WTC11 (cell line): ENCODE measurements at regions not wholly inside any gene's neighbourhood (a gene's known extent, or its start where the extent isn't known, plus 50 kb on each side); places are given as distances from the start of the nearest gene placed in this dataset.

Source experiments
- ATAC-seq: fragments of 200-7000 bp; cut with Tn5 transposase; 2 replicates; pipeline ENCODE4 v1.10.0; 2021; ENCODE audit warnings: mild to moderate bottlenecking, moderate library complexity
- CTCF ChIA-PET: fragments of 300-600 bp; sonication (Branson Sonifier 250); formaldehyde crosslinking; loops from one replicate; lab custom pipeline; 2021; ENCODE audit warnings: antibody characterized with exemption; lab: Charles Lee
- POLR2A ChIA-PET: fragments of 350-600 bp; sonication (Branson Sonifier 250); formaldehyde crosslinking; loops from one replicate; lab custom pipeline; 2021; ENCODE audit warnings: antibody characterized with exemption; lab: Charles Lee
- DNase-seq: peaks from one replicate; pipeline ENCODE4 v3.0.0; 2021; ENCODE audit warnings: low spot score
- H3K27ac Mint-ChIP-seq: 2 replicates; pipeline ENCODE4 v1.8.0; 2021; ENCODE audit warnings: mixed read lengths
- H3K27me3 Mint-ChIP-seq: 2 replicates; pipeline ENCODE4 v1.8.0; 2021; ENCODE audit warnings: low read depth, mild to moderate bottlenecking, moderate library complexity, mixed read lengths
- H3K36me3 Mint-ChIP-seq: 2 replicates; pipeline ENCODE4 v1.8.0; 2021; ENCODE audit warnings: mixed read lengths
- H3K4me1 Mint-ChIP-seq: 2 replicates; pipeline ENCODE4 v1.8.0; 2022; ENCODE audit warnings: mixed read lengths
- H3K4me3 Mint-ChIP-seq: 2 replicates; pipeline ENCODE4 v1.8.0; 2021; ENCODE audit warnings: mild to moderate bottlenecking, moderate library complexity, mixed read lengths
- H3K9me3 Mint-ChIP-seq: 2 replicates; pipeline ENCODE4 v1.8.0; 2021; ENCODE audit warnings: mixed read lengths
- CBFB ChIP-seq: sonication (generic); formaldehyde crosslinking; IDR thresholded peaks from 2 replicates; pipeline ENCODE4 v1.8.1; 2022; ENCODE audit warnings: mild to moderate bottlenecking, low read depth, missing genetic modification reagents
- FOXJ3 ChIP-seq: sonication (generic); formaldehyde crosslinking; IDR thresholded peaks from 2 replicates; pipeline ENCODE4 v1.9.0; 2021; ENCODE audit warnings: missing genetic modification reagents, mild to moderate bottlenecking, borderline replicate concordance
- GABPB1 ChIP-seq: sonication (generic); formaldehyde crosslinking; IDR thresholded peaks from 2 replicates; pipeline ENCODE4 v1.8.1; 2023; ENCODE audit warnings: mild to moderate bottlenecking, missing genetic modification reagents
- HMGA2 ChIP-seq: fragments of 250-450 bp; sonication (Bioruptor Pico); IDR thresholded peaks from 2 replicates; pipeline ENCODE4 v1.4.0; 2021; ENCODE audit warnings: mild to moderate bottlenecking, moderate library complexity
- JUN ChIP-seq: sonication (generic); formaldehyde crosslinking; IDR thresholded peaks from 2 replicates; pipeline ENCODE4 v1.8.0; 2023; ENCODE audit warnings: mild to moderate bottlenecking, missing genetic modification reagents
- SP1 ChIP-seq: sonication (generic); formaldehyde crosslinking; conservative IDR thresholded peaks from 2 replicates; pipeline ENCODE4 v1.8.1; 2022; ENCODE audit warnings: missing genetic modification reagents
- TCF7 ChIP-seq: sonication (generic); formaldehyde crosslinking; IDR thresholded peaks from 2 replicates; pipeline ENCODE4 v1.8.0; 2022; ENCODE audit warnings: mild to moderate bottlenecking, low read depth, missing genetic modification reagents, moderate library complexity
- TEAD4 ChIP-seq: sonication (generic); formaldehyde crosslinking; IDR thresholded peaks from 2 replicates; pipeline ENCODE4 v1.8.0; 2022; ENCODE audit warnings: mild to moderate bottlenecking, missing genetic modification reagents
- TP53 ChIP-seq: sonication (generic); formaldehyde crosslinking; IDR thresholded peaks from 2 replicates; pipeline ENCODE4 v1.8.1; 2023; ENCODE audit warnings: mild to moderate bottlenecking, missing genetic modification reagents
- ZNF138 ChIP-seq: sonication (generic); formaldehyde crosslinking; conservative IDR thresholded peaks from 2 replicates; pipeline ENCODE4 v1.8.1; 2022; ENCODE audit warnings: mild to moderate bottlenecking, moderate library complexity, missing genetic modification reagents
- ZNF232 ChIP-seq: sonication (generic); formaldehyde crosslinking; IDR thresholded peaks from 2 replicates; pipeline ENCODE4 v1.8.0; 2022; ENCODE audit warnings: mild to moderate bottlenecking, missing genetic modification reagents
- ZNF317 ChIP-seq: sonication (generic); formaldehyde crosslinking; IDR thresholded peaks from 2 replicates; pipeline ENCODE4 v1.8.1; 2023; ENCODE audit warnings: low read depth, mild to moderate bottlenecking, moderate library complexity, missing genetic modification reagents, borderline replicate concordance
- ZNF671 ChIP-seq: fragments of 250-450 bp; sonication (Bioruptor Pico); IDR thresholded peaks from 2 replicates; pipeline ENCODE4 v1.8.0; 2021; ENCODE audit warnings: mild to moderate bottlenecking
- TF ChIP-seq, protein P1 (sequence below): sonication (generic); formaldehyde crosslinking; IDR thresholded peaks from 2 replicates; pipeline ENCODE4 v1.8.0; 2022; ENCODE audit warnings: missing genetic modification reagents
- TF ChIP-seq, protein P2 (sequence below): sonication (generic); formaldehyde crosslinking; IDR thresholded peaks from 2 replicates; pipeline ENCODE4 v1.8.0; 2023; ENCODE audit warnings: mild to moderate bottlenecking, missing genetic modification reagents
- TF ChIP-seq, protein P3 (sequence below): sonication (generic); formaldehyde crosslinking; IDR thresholded peaks from 2 replicates; pipeline ENCODE4 v1.8.1; 2022; ENCODE audit warnings: missing genetic modification reagents, borderline replicate concordance
- TF ChIP-seq, protein P4 (sequence below): sonication (generic); formaldehyde crosslinking; IDR thresholded peaks from 2 replicates; pipeline ENCODE4 v1.8.0; 2023; ENCODE audit warnings: missing genetic modification reagents, mild to moderate bottlenecking, borderline replicate concordance
- TF ChIP-seq, protein P5 (sequence below): fragments of 250-450 bp; sonication (Bioruptor Pico); conservative IDR thresholded peaks from 2 replicates; pipeline ENCODE4 v1.9.0; 2021; ENCODE audit warnings: mild to moderate bottlenecking
- TF ChIP-seq, protein P6 (sequence below): sonication (generic); formaldehyde crosslinking; IDR thresholded peaks from 2 replicates; pipeline ENCODE4 v1.8.1; 2022; ENCODE audit warnings: low read depth, mild to moderate bottlenecking, moderate library complexity, missing genetic modification reagents, borderline replicate concordance
- TF ChIP-seq, protein P7 (sequence below): sonication (generic); formaldehyde crosslinking; IDR thresholded peaks from 2 replicates; pipeline ENCODE4 v1.8.0; 2022; ENCODE audit warnings: mild to moderate bottlenecking, missing genetic modification reagents

DNA sequence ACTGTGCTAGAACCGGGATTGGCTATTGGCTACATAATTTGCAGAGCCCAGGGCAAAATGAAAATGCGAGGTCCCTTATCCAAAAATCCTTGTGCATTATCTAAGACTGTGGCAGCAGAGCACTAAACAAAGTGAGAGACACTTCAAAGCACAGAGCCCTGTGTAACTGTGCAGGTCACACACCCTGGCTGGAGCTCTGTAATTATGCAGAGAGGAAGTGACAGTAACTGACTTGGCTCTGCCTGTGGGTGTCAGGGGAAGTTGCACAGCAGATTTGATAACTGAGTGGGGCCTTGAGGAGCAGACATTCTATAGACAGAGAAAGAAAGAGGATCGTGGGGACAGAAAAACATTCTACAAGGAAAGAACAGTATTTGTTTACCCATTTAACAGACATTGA, 173.5 kb upstream of the FMR1 start:
- POLR2A ChIA-PET, result no interaction called here

DNA sequence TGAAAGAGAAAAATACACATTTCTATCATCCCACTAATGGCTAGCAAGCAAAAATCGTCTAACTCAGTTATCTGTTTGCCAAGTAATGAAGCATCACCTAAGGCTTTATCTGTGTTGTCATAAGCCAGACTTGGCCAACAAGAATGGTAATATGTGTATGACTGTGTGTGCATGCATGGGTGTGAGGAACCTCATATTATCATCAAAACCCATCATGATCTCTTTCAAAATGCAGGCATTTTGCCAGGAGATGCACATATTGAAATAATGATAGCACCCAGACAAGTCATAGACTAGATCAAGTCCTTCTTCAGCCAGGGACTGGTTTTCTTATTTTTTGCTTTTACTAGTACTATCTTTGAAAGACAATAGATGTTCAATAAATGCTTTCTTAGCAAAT, 172.5 kb upstream of the FMR1 start:
- Mint-ChIP-seq H3K9me3 (peaks cover 57% of the 10 kb centered on the region), H3K4me1 (no peaks in the 10 kb centered on the region), H3K27ac (no peak overlapping the region), H3K4me3 (no peak overlapping the region), H3K27me3 (no peaks in the 10 kb centered on the region; the same call in none of the 2 replicates), H3K36me3 (peaks cover 41% of the 10 kb centered on the region)
- ATAC-seq (no peak), DNase-seq (no peak)
- CTCF ChIA-PET, result no interaction called here
- POLR2A ChIA-PET, result no interaction called here
- no peak for TF ChIP-seq SP1 (CRISPR knock-in tag)
- TF ChIP-seq, protein P1, sequence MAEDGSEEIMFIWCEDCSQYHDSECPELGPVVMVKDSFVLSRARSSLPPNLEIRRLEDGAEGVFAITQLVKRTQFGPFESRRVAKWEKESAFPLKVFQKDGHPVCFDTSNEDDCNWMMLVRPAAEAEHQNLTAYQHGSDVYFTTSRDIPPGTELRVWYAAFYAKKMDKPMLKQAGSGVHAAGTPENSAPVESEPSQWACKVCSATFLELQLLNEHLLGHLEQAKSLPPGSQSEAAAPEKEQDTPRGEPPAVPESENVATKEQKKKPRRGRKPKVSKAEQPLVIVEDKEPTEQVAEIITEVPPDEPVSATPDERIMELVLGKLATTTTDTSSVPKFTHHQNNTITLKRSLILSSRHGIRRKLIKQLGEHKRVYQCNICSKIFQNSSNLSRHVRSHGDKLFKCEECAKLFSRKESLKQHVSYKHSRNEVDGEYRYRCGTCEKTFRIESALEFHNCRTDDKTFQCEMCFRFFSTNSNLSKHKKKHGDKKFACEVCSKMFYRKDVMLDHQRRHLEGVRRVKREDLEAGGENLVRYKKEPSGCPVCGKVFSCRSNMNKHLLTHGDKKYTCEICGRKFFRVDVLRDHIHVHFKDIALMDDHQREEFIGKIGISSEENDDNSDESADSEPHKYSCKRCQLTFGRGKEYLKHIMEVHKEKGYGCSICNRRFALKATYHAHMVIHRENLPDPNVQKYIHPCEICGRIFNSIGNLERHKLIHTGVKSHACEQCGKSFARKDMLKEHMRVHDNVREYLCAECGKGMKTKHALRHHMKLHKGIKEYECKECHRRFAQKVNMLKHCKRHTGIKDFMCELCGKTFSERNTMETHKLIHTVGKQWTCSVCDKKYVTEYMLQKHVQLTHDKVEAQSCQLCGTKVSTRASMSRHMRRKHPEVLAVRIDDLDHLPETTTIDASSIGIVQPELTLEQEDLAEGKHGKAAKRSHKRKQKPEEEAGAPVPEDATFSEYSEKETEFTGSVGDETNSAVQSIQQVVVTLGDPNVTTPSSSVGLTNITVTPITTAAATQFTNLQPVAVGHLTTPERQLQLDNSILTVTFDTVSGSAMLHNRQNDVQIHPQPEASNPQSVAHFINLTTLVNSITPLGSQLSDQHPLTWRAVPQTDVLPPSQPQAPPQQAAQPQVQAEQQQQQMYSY (CRISPR knock-in tag), result no peak
- TF ChIP-seq, protein P2, sequence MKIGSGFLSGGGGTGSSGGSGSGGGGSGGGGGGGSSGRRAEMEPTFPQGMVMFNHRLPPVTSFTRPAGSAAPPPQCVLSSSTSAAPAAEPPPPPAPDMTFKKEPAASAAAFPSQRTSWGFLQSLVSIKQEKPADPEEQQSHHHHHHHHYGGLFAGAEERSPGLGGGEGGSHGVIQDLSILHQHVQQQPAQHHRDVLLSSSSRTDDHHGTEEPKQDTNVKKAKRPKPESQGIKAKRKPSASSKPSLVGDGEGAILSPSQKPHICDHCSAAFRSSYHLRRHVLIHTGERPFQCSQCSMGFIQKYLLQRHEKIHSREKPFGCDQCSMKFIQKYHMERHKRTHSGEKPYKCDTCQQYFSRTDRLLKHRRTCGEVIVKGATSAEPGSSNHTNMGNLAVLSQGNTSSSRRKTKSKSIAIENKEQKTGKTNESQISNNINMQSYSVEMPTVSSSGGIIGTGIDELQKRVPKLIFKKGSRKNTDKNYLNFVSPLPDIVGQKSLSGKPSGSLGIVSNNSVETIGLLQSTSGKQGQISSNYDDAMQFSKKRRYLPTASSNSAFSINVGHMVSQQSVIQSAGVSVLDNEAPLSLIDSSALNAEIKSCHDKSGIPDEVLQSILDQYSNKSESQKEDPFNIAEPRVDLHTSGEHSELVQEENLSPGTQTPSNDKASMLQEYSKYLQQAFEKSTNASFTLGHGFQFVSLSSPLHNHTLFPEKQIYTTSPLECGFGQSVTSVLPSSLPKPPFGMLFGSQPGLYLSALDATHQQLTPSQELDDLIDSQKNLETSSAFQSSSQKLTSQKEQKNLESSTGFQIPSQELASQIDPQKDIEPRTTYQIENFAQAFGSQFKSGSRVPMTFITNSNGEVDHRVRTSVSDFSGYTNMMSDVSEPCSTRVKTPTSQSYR (CRISPR knock-in tag), result no peak
- TF ChIP-seq ZNF671 (CRISPR knock-in tag), result no peak
- no peak for TF ChIP-seq HMGA2 (CRISPR knock-in tag)
- TF ChIP-seq CBFB (CRISPR knock-in tag), result no peak

More for the DNA sequence above, 173.5 kb upstream of the FMR1 start:
- DNase-seq, result no peak
- Mint-ChIP-seq H3K4me1 (no peaks in the 10 kb centered on the region), H3K9me3 (peaks cover 54% of the 10 kb centered on the region), H3K27me3 (no peaks in the 10 kb centered on the region; the same call in none of the 2 replicates), H3K27ac (no peak overlapping the region), H3K4me3 (no peak overlapping the region), H3K36me3 (peaks cover 41% of the 10 kb centered on the region)
- TF ChIP-seq ZNF317 (CRISPR knock-in tag) (no peak), FOXJ3 (CRISPR knock-in tag) (no peak), ZNF138 (CRISPR knock-in tag) (no peak), TP53 (CRISPR knock-in tag) (no peak), TCF7 (CRISPR knock-in tag) (no peak), JUN (CRISPR knock-in tag) (no peak), ZNF671 (CRISPR knock-in tag) (no peak), ZNF232 (no peak), GABPB1 (CRISPR knock-in tag) (no peak), TEAD4 (no peak)
- TF ChIP-seq, protein P3, sequence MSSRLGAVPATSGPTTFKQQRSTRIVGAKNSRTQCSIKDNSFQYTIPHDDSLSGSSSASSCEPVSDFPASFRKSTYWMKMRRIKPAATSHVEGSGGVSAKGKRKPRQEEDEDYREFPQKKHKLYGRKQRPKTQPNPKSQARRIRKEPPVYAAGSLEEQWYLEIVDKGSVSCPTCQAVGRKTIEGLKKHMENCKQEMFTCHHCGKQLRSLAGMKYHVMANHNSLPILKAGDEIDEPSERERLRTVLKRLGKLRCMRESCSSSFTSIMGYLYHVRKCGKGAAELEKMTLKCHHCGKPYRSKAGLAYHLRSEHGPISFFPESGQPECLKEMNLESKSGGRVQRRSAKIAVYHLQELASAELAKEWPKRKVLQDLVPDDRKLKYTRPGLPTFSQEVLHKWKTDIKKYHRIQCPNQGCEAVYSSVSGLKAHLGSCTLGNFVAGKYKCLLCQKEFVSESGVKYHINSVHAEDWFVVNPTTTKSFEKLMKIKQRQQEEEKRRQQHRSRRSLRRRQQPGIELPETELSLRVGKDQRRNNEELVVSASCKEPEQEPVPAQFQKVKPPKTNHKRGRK (CRISPR knock-in tag), result no peak
- TF ChIP-seq, protein P4, sequence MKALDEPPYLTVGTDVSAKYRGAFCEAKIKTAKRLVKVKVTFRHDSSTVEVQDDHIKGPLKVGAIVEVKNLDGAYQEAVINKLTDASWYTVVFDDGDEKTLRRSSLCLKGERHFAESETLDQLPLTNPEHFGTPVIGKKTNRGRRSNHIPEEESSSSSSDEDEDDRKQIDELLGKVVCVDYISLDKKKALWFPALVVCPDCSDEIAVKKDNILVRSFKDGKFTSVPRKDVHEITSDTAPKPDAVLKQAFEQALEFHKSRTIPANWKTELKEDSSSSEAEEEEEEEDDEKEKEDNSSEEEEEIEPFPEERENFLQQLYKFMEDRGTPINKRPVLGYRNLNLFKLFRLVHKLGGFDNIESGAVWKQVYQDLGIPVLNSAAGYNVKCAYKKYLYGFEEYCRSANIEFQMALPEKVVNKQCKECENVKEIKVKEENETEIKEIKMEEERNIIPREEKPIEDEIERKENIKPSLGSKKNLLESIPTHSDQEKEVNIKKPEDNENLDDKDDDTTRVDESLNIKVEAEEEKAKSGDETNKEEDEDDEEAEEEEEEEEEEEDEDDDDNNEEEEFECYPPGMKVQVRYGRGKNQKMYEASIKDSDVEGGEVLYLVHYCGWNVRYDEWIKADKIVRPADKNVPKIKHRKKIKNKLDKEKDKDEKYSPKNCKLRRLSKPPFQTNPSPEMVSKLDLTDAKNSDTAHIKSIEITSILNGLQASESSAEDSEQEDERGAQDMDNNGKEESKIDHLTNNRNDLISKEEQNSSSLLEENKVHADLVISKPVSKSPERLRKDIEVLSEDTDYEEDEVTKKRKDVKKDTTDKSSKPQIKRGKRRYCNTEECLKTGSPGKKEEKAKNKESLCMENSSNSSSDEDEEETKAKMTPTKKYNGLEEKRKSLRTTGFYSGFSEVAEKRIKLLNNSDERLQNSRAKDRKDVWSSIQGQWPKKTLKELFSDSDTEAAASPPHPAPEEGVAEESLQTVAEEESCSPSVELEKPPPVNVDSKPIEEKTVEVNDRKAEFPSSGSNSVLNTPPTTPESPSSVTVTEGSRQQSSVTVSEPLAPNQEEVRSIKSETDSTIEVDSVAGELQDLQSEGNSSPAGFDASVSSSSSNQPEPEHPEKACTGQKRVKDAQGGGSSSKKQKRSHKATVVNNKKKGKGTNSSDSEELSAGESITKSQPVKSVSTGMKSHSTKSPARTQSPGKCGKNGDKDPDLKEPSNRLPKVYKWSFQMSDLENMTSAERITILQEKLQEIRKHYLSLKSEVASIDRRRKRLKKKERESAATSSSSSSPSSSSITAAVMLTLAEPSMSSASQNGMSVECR (CRISPR knock-in tag), result no peak
- TF ChIP-seq, protein P5, sequence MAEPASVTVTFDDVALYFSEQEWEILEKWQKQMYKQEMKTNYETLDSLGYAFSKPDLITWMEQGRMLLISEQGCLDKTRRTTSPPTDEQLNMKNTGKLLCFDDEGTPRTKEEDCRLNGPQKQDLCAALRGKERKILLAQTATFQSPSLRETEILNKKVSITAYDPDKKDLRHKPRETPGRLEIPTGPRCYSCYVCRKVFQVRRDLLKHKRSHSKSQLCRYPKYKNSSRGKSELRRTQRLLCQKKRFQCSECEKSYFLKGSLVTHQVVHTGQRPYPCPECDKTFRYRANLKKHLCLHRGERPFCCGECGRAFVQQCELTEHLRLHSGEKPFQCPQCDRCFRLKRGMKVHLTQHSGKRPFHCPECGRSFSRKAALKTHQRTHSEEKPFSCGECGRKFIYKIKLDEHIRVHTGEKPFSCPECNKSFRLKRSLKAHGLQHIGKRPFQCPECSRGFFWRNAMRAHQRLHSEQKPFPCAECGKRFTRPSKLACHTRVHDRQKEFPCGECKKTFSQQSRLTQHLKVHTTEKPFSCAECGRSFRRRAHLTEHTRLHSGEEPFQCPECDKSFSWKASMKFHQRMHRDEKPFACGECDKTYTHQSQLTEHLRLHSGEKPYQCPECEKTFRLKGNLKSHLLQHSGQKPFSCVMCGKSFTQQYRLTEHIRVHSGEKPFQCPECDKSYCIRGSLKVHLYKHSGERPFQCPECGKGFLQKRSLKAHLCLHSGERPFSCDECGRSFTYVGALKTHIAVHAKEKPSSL (CRISPR knock-in tag), result no peak
- TF ChIP-seq, protein P6, sequence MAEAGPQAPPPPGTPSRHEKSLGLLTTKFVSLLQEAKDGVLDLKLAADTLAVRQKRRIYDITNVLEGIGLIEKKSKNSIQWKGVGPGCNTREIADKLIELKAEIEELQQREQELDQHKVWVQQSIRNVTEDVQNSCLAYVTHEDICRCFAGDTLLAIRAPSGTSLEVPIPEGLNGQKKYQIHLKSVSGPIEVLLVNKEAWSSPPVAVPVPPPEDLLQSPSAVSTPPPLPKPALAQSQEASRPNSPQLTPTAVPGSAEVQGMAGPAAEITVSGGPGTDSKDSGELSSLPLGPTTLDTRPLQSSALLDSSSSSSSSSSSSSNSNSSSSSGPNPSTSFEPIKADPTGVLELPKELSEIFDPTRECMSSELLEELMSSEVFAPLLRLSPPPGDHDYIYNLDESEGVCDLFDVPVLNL (CRISPR knock-in tag), result no peak
- TF ChIP-seq, protein P7, sequence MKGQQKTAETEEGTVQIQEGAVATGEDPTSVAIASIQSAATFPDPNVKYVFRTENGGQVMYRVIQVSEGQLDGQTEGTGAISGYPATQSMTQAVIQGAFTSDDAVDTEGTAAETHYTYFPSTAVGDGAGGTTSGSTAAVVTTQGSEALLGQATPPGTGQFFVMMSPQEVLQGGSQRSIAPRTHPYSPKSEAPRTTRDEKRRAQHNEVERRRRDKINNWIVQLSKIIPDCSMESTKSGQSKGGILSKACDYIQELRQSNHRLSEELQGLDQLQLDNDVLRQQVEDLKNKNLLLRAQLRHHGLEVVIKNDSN (CRISPR knock-in tag), result no peak
- no peak for ATAC-seq
- CTCF ChIA-PET, result no interaction called here
